HepG2 (cell line): ENCODE measurements at regions not wholly inside any gene's neighbourhood (a gene's known extent, or its start where the extent isn't known, plus 50 kb on each side); places are given as distances from the start of the nearest gene placed in this dataset.

Source experiments
- ATAC-seq: fragments of 200-7000 bp; cut with Tn5 transposase; 3 replicates; pipeline ENCODE4 v1.9.1; 2020; ENCODE audit warnings: mild to moderate bottlenecking, moderate library complexity
- BruUV-seq: library from RNA; stranded (reverse); fragments of 400-500 nt; replicated peaks from 2 replicates; lab custom pipeline; 2021; lab: Mats Ljungman, UMichigan
- CTCF ChIA-PET: fragments of 300-600 bp; formaldehyde crosslinking; extraction: SDS; loops from one replicate; lab custom pipeline; 2021; ENCODE audit warnings: low total read pairs, inconsistent platforms, low intra/inter-chr PET ratio; lab: Yijun Ruan, JAX
- POLR2A ChIA-PET: fragments of 350-600 bp; sonication (Branson Sonifier 250); formaldehyde crosslinking; loops from one replicate; lab custom pipeline; 2020; ENCODE audit warnings: antibody characterized with exemption, inconsistent platforms; lab: Yijun Ruan, JAX
- DNase-seq: peaks from one replicate; pipeline ENCODE4 v3.0.0-alpha.2; 2015; ENCODE audit warnings: low spot score
- FAIRE-seq: peaks from 3 replicates; lab custom pipeline; 2011; peaks lifted over from hg19 to GRCh38; lab: Jason Lieb, UNC
- H2AFZ ChIP-seq: one replicate; pipeline ENCODE4 v1.6.1; 2011; ENCODE audit warnings: low read length, inconsistent platforms
- H3K27ac ChIP-seq: fragments of 300-600 bp; 3 replicates; pipeline ENCODE4 v1.8.0; 2011; ENCODE audit warnings: mixed run types, mild to moderate bottlenecking, mixed read lengths, low read length, inconsistent platforms; ENCODE audit not compliant: insufficient read depth; ENCODE audit errors: extremely low read length
- H3K27me3 ChIP-seq, 2 experiments: fragments of 200-600 bp in 1 of 2; 2 replicates in 1 of 2; 3 replicates in 1 of 2; pipeline versions ENCODE4 v1.6.0 to v1.8.0; 2011; ENCODE audit warnings: low read length in 2 of 2, mild to moderate bottlenecking in 2 of 2, moderate library complexity in 2 of 2, inconsistent platforms in 1 of 2; ENCODE audit not compliant: insufficient read depth in 2 of 2, control insufficient read depth in 1 of 2
- H3K36me3 ChIP-seq, 2 experiments: fragments of 200-600 bp in 1 of 2; replicated peaks in 1 of 2; 2 replicates in 1 of 2; 3 replicates in 1 of 2; pipeline versions ENCODE4 v1.5.1 to v1.8.0; 2011; ENCODE audit warnings: low read length in 2 of 2, inconsistent platforms in 1 of 2; ENCODE audit not compliant: insufficient read depth in 2 of 2, control insufficient read depth in 1 of 2
- H3K4me1 ChIP-seq: 2 replicates; pipeline ENCODE4 v1.5.1; 2012; ENCODE audit warnings: low read length, inconsistent platforms; ENCODE audit not compliant: insufficient read depth
- H3K4me2 ChIP-seq: 2 replicates; pipeline ENCODE4 v1.6.0; 2011; ENCODE audit warnings: low read depth, low read length, inconsistent platforms
- H3K4me3 ChIP-seq, 3 experiments: fragments of 200-600 bp in 1 of 3; sonication (generic), shearing (Covaris generic) in 1 of 3; replicated peaks in 1 of 3; 2 replicates each; pipeline ENCODE4 v1.5.1; 2011 to 2016; ENCODE audit warnings: low read length in 3 of 3, inconsistent platforms in 2 of 3, low read depth in 2 of 3, mild to moderate bottlenecking in 2 of 3, control low read depth in 1 of 3, mixed read lengths in 1 of 3; ENCODE audit not compliant: insufficient read depth in 1 of 3
- H3K79me2 ChIP-seq: one replicate; pipeline ENCODE4 v1.6.1; 2011; ENCODE audit warnings: low read length, inconsistent platforms; ENCODE audit not compliant: insufficient read depth
- H3K9ac ChIP-seq: 2 replicates; pipeline ENCODE4 v1.6.0; 2011; ENCODE audit warnings: mild to moderate bottlenecking, low read depth, low read length, inconsistent platforms; ENCODE audit not compliant: insufficient read depth
- H3K9me3 ChIP-seq: 2 replicates; pipeline ENCODE4 v1.5.1; 2012; ENCODE audit warnings: mild to moderate bottlenecking, low read length
- H4K20me1 ChIP-seq: 2 replicates; pipeline ENCODE4 v1.6.0; 2011; ENCODE audit warnings: inconsistent platforms, mild to moderate bottlenecking, low read length, moderate library complexity; ENCODE audit not compliant: insufficient read depth
- DDIT3 ChIP-seq: sonication (generic); formaldehyde crosslinking; IDR thresholded peaks from 2 replicates; pipeline ENCODE4 v1.4.0; 2020; ENCODE audit warnings: mild to moderate bottlenecking, missing genetic modification reagents
- GLI4 ChIP-seq: sonication (generic); formaldehyde crosslinking; IDR thresholded peaks from 2 replicates; pipeline ENCODE4 v1.5.1; 2020; ENCODE audit warnings: missing genetic modification reagents, mild to moderate bottlenecking, moderate library complexity, borderline replicate concordance
- GPN1 ChIP-seq: sonication (generic); formaldehyde crosslinking; IDR thresholded peaks from 2 replicates; pipeline ENCODE4 v1.5.1; 2020; ENCODE audit warnings: missing genetic modification reagents, borderline replicate concordance
- MED1 ChIP-seq: sonication (generic); formaldehyde crosslinking; IDR thresholded peaks from 2 replicates; pipeline ENCODE4 v1.4.0; 2020; ENCODE audit warnings: missing genetic modification reagents
- NONO ChIP-seq, 2 experiments: fragments of 450-650 bp in 1 of 2; sonication (generic) in 1 of 2; formaldehyde crosslinking in 1 of 2; IDR thresholded peaks in 1 of 2; conservative IDR thresholded peaks in 1 of 2; 2 replicates each; pipeline versions ENCODE4 v1.6.1 to v1.8.0; 2017 to 2022; ENCODE audit warnings: mild to moderate bottlenecking in 1 of 2, missing genetic modification reagents in 1 of 2, moderate library complexity in 1 of 2
- PCBP2 ChIP-seq: fragments of 200-400 bp; formaldehyde crosslinking; optimal IDR thresholded peaks from 2 replicates; pipeline ENCODE3; 2018; ENCODE audit warnings: low read length, low read depth; ENCODE audit not compliant: poor library complexity, severe bottlenecking
- RBAK ChIP-seq: sonication (generic); formaldehyde crosslinking; IDR thresholded peaks from 2 replicates; pipeline ENCODE4 v1.5.1; 2020; ENCODE audit warnings: mild to moderate bottlenecking, missing genetic modification reagents
- SETDB1 ChIP-seq: sonication (generic); formaldehyde crosslinking; IDR thresholded peaks from 2 replicates; pipeline ENCODE4 v1.5.1; 2020; ENCODE audit warnings: missing genetic modification reagents, mild to moderate bottlenecking, borderline replicate concordance
- SP2 ChIP-seq: sonication (generic); formaldehyde crosslinking; IDR thresholded peaks from 2 replicates; pipeline ENCODE4 v1.5.1; 2020; ENCODE audit warnings: mild to moderate bottlenecking, missing genetic modification reagents
- THAP11 ChIP-seq: IDR thresholded peaks from 2 replicates; pipeline ENCODE4 v1.6.1; 2016; ENCODE audit warnings: missing biosample characterization, missing genetic modification reagents
- TRAFD1 ChIP-seq: sonication (generic); formaldehyde crosslinking; IDR thresholded peaks from 2 replicates; pipeline ENCODE4 v1.5.1; 2020; ENCODE audit warnings: missing genetic modification reagents, mild to moderate bottlenecking, borderline replicate concordance
- ZBTB3 ChIP-seq: sonication (generic); formaldehyde crosslinking; IDR thresholded peaks from 2 replicates; pipeline ENCODE4 v1.4.0; 2020; ENCODE audit warnings: low read depth, mild to moderate bottlenecking, moderate library complexity, missing genetic modification reagents, borderline replicate concordance
- ZNF317 ChIP-seq: sonication (generic); formaldehyde crosslinking; IDR thresholded peaks from 2 replicates; pipeline ENCODE4 v1.5.0; 2020; ENCODE audit warnings: mild to moderate bottlenecking, missing genetic modification reagents
- ZNF550 ChIP-seq: sonication (generic); formaldehyde crosslinking; IDR thresholded peaks from 2 replicates; pipeline ENCODE4 v1.4.0; 2020; ENCODE audit warnings: mild to moderate bottlenecking, missing genetic modification reagents, borderline replicate concordance
- ZNF782 ChIP-seq: sonication (generic); formaldehyde crosslinking; IDR thresholded peaks from 2 replicates; pipeline ENCODE4 v1.4.0; 2020; ENCODE audit warnings: missing genetic modification reagents, mild to moderate bottlenecking, borderline replicate concordance
- WGBS: methylation state at CpG from one replicate; pipeline ENCODE4 v1.1.6; 2017; ENCODE audit warnings: low lambda C conversion rate; 5-methylcytosine and 5-hydroxymethylcytosine counted together
- in situ Hi-C: cut with HindIII; loops from 2 replicates; pipeline ENCODE4 v1.10.0; 2017; ENCODE audit warnings: low pct_unique_long_range_greater_than_20kb; ENCODE audit not compliant: extremely low pct_ligation_motif_present
- intact Hi-C: fragments of 100-400 bp; cut with micrococcal nuclease; formaldehyde crosslinking; loops from one replicate; pipeline ENCODE4 v1.10.0; 2022; ENCODE audit not compliant: unreplicated experiment
- TF ChIP-seq, protein P1 (sequence below): sonication (generic); formaldehyde crosslinking; IDR thresholded peaks from 2 replicates; pipeline ENCODE4 v1.5.0; 2020; ENCODE audit warnings: mild to moderate bottlenecking, low read depth, missing genetic modification reagents, borderline replicate concordance
- TF ChIP-seq, protein P2 (sequence below): sonication (generic); formaldehyde crosslinking; IDR thresholded peaks from 2 replicates; pipeline ENCODE4 v1.8.0; 2022; ENCODE audit warnings: mild to moderate bottlenecking, missing genetic modification reagents, borderline replicate concordance
- TF ChIP-seq, protein P3 (sequence below): sonication (generic); formaldehyde crosslinking; conservative IDR thresholded peaks from 2 replicates; pipeline ENCODE4 v1.4.0; 2020; ENCODE audit warnings: missing genetic modification reagents

DNA sequence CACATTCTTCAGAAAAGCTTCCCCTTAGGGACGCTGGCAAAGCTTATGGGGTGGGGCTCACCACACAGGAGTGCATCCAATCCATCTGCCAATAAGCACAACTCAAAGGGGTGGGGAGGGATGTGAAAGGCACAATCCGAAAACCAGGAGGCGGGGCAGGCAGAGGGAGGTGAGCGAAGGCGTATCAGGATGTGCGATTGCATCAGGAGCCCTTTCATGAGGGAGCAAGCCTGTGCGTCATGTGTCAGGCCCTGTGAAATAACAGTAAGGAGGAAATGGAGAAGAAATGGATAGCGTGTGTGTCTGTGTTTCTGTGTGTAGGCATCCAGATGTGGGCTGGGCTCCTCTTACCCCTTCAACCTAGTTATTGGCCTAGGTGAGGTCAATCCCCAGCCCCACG, 382.4 kb upstream of the CDH4 start:
- in situ Hi-C loops (no loop called here), intact Hi-C loops (no loop called here)
- no TSS peak for BruUV-seq
- H3K36me3 ChIP-seq, result no peaks in the 10 kb centered on the region
- H3K79me2 ChIP-seq, result no peaks in the 10 kb centered on the region
- H3K9ac ChIP-seq, result no peak overlapping the region
- no peak overlapping the region for H2AFZ ChIP-seq
- no peak for TF ChIP-seq ZNF782 (CRISPR knock-in tag)
- TF ChIP-seq, protein P1, sequence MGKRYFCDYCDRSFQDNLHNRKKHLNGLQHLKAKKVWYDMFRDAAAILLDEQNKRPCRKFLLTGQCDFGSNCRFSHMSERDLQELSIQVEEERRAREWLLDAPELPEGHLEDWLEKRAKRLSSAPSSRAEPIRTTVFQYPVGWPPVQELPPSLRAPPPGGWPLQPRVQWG (CRISPR knock-in tag), result no peak
- TF ChIP-seq SETDB1 (CRISPR knock-in tag), result no peak
- no peak for TF ChIP-seq MED1 (CRISPR knock-in tag)
- TF ChIP-seq RBAK (CRISPR knock-in tag), result no peak
- TF ChIP-seq ZNF317 (CRISPR knock-in tag), result no peak
- TF ChIP-seq THAP11 (CRISPR knock-in tag), result no peak
- TF ChIP-seq, protein P2, sequence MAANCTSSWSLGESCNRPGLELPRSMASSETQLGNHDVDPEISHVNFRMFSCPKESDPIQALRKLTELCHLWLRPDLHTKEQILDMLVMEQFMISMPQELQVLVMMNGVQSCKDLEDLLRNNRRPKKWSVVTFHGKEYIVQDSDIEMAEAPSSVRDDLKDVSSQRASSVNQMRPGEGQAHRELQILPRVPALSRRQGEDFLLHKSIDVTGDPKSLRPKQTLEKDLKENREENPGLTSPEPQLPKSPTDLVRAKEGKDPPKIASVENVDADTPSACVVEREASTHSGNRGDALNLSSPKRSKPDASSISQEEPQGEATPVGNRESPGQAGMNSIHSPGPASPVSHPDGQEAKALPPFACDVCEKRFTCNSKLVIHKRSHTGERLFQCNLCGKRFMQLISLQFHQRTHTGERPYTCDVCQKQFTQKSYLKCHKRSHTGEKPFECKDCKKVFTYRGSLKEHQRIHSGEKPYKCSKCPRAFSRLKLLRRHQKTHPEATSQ, result no peak
- no peak for TF ChIP-seq PCBP2
- no peak for TF ChIP-seq GPN1
- TF ChIP-seq SP2 (CRISPR knock-in tag), result no peak
- no peak for TF ChIP-seq DDIT3 (CRISPR knock-in tag)
- no peak for TF ChIP-seq TRAFD1 (CRISPR knock-in tag)
- no peak for TF ChIP-seq GLI4 (CRISPR knock-in tag)
- TF ChIP-seq ZBTB3 (CRISPR knock-in tag), result no peak
- TF ChIP-seq, protein P3, sequence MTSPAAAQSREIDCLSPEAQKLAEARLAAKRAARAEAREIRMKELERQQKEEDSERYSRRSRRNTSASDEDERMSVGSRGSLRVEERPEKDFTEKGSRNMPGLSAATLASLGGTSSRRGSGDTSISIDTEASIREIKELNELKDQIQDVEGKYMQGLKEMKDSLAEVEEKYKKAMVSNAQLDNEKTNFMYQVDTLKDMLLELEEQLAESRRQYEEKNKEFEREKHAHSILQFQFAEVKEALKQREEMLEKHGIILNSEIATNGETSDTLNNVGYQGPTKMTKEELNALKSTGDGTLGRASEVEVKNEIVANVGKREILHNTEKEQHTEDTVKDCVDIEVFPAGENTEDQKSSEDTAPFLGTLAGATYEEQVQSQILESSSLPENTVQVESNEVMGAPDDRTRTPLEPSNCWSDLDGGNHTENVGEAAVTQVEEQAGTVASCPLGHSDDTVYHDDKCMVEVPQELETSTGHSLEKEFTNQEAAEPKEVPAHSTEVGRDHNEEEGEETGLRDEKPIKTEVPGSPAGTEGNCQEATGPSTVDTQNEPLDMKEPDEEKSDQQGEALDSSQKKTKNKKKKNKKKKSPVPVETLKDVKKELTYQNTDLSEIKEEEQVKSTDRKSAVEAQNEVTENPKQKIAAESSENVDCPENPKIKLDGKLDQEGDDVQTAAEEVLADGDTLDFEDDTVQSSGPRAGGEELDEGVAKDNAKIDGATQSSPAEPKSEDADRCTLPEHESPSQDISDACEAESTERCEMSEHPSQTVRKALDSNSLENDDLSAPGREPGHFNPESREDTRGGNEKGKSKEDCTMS, result no peak
- TF ChIP-seq NONO (IDR thresholded peaks at IDR 0.05), result no peak
- no peak for TF ChIP-seq NONO (CRISPR knock-in tag; conservative IDR thresholded peaks at IDR 0.05)
- no peak for TF ChIP-seq ZNF550
- no peak overlapping the region for H3K27ac ChIP-seq
- 37% methylated on average over 9 of the region's 9 CpGs for WGBS
- FAIRE-seq (no peak), ATAC-seq (no peak), DNase-seq (no peak)
- H3K4me3 ChIP-seq, result no peak overlapping the region
- H3K27me3 ChIP-seq, result peaks cover 0 to 20% of the 10 kb centered on the region in 2 experiments; a peak in 2 of 5 replicates
- no peaks in the 10 kb centered on the region for H3K9me3 ChIP-seq
- H3K4me2 ChIP-seq, result no peak overlapping the region
- H4K20me1 ChIP-seq, result no peaks in the 10 kb centered on the region
- CTCF ChIA-PET, result no interaction called here
- H3K4me1 ChIP-seq, result no peaks in the 10 kb centered on the region
- POLR2A ChIA-PET, result no interaction called here
